IPS DF 6.9 (cell line): ENCODE measurements at regions not wholly inside any gene's neighbourhood (a gene's known extent, or its start where the extent isn't known, plus 50 kb on each side); places are given as distances from the start of the nearest gene placed in this dataset.
A peak's percentile ranks its signal among the peaks of the same experiment; 100 is the strongest.

Experiments used
- DNase-seq: peaks from one replicate; pipeline ENCODE4 v3.0.0-alpha.2; 2013; ENCODE audit warnings: low read depth, low spot score
- H3K27ac ChIP-seq: one replicate; pipeline ENCODE4 v1.5.1; 2013; ENCODE audit warnings: low read length, control low read depth
- H3K27me3 ChIP-seq: 2 replicates; pipeline ENCODE4 v1.6.1; 2013; ENCODE audit warnings: mild to moderate bottlenecking, low read length; ENCODE audit not compliant: control insufficient read depth, insufficient read depth
- H3K36me3 ChIP-seq: 2 replicates; pipeline ENCODE4 v1.6.1; 2013; ENCODE audit warnings: low read length; ENCODE audit not compliant: control insufficient read depth, insufficient read depth
- H3K4me1 ChIP-seq: 2 replicates; pipeline ENCODE4 v1.6.1; 2013; ENCODE audit warnings: low read length; ENCODE audit not compliant: control insufficient read depth, insufficient read depth
- H3K4me3 ChIP-seq: 2 replicates; pipeline ENCODE4 v1.5.1; 2013; ENCODE audit warnings: mild to moderate bottlenecking, low read length
- H3K9me3 ChIP-seq: 2 replicates; pipeline ENCODE4 v1.6.1; 2013; ENCODE audit warnings: low read length, inconsistent platforms; ENCODE audit not compliant: control insufficient read depth, insufficient read depth
- WGBS: extraction: QIAGEN DNeasy Blood & Tissue Kit; methylation state at CpG from one replicate; pipeline ENCODE4 v1.1.7; 2013; ENCODE audit warnings: mixed read lengths, missing lambda C conversion rate; ENCODE audit not compliant: insufficient read length, insufficient coverage; 5-methylcytosine and 5-hydroxymethylcytosine counted together

GRCh38 chr21:27423906-27424595 is 457.2 kb upstream of the ADAMTS5 start:
- Histone ChIP-seq H3K4me1 (no peaks in the 10 kb centered on the region), H3K9me3 (no peaks in the 10 kb centered on the region), H3K27me3 (no peaks in the 10 kb centered on the region), H3K27ac (no peak overlapping the region), H3K36me3 (no peaks in the 10 kb centered on the region), H3K4me3 (no peak overlapping the region)
- peak; percentile 61 for DNase-seq
- WGBS: no CpG with 5 or more reads among the region's 4 CpGs

- no peaks in the 10 kb centered on the region for H3K27me3 ChIP-seq
- H3K9me3 ChIP-seq: no peaks in the 10 kb centered on the region
- WGBS: no CpG with 5 or more reads among the region's 4 CpGs
- no peak overlapping the region for H3K4me3 ChIP-seq
- no peak overlapping the region for H3K27ac ChIP-seq
- no peaks in the 10 kb centered on the region for H3K36me3 ChIP-seq
- no peaks in the 10 kb centered on the region for H3K4me1 ChIP-seq
- DNase-seq: no peak
Observed at GRCh38 chr21:27423038-27423437, 456.1 kb upstream of the ADAMTS5 start.

DNA sequence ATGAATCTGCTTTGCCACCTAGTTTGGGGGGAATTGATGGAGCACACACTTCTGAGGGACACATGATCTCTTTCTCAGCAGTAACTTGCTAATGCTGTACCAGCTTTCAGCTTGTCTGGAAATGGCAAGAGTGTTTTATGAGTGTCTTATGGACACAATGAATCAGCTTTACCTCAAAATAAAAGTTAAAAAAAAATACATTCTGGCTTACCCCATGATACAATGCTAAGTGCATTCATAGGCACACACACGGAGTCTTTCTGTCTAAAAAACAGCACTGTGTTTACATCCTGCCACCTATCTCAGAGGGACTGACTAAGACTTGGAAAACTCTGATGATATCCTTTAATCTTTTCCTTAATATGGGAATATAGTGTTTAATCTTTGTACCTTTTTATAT is 455.5 kb upstream of the ADAMTS5 start:
- DNase-seq: no peak
- Histone ChIP-seq H3K27ac (no peak overlapping the region), H3K36me3 (no peaks in the 10 kb centered on the region), H3K27me3 (no peaks in the 10 kb centered on the region), H3K9me3 (no peaks in the 10 kb centered on the region), H3K4me1 (no peaks in the 10 kb centered on the region), H3K4me3 (no peak overlapping the region)
- WGBS: no CpG with 5 or more reads among the region's 1 CpG

- Histone ChIP-seq H3K9me3 (no peaks in the 10 kb centered on the region), H3K27ac (no peak overlapping the region), H3K4me1 (no peaks in the 10 kb centered on the region), H3K4me3 (no peak overlapping the region), H3K27me3 (no peaks in the 10 kb centered on the region), H3K36me3 (no peaks in the 10 kb centered on the region)
- DNase-seq: no peak
- no CpG with 5 or more reads among the region's 3 CpGs for WGBS
Observed at GRCh38 chr21:27421654-27422053, 454.8 kb upstream of the ADAMTS5 start.

DNA sequence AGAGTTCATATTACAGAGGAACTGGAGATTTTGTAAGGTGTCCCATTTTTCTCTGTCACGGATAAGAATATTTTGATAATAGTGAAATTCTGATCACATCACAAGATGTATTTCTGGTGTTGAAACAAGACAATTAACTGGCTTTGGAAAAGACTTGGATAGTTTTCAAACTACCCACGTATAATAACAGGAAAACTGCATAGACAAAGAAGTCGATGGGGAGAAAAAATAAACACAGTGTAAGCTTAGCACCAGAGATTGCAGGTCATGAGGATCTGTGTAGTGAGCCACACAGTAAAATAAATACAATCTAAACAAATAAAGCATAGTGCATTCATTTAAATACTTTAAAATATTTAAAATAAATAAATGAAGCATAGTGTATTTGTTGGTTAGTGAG is 452.3 kb upstream of the ADAMTS5 start:
- Histone ChIP-seq H3K36me3 (no peaks in the 10 kb centered on the region), H3K27ac (no peak overlapping the region), H3K27me3 (no peaks in the 10 kb centered on the region), H3K9me3 (no peaks in the 10 kb centered on the region), H3K4me1 (no peaks in the 10 kb centered on the region), H3K4me3 (no peak overlapping the region)
- no peak for DNase-seq
- no CpG with 5 or more reads among the region's 3 CpGs for WGBS

DNA sequence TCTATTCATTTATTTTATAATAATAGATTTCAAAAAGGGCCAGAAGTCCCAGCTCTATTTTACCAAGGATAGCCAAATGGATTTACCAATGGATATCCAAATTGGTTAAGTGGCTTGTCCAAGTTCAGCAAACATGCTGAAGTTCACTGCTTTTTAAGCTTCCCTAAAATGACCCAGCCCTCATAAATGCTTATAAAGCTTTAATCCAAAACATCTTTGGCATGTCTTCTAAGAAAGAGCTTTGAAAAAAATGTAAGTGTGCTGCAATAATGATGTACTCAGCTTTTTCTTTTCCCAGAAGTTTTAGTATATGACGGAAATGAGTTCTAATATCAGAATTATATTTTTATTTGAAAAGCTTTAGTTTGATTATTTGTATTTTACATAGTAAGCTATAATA is 451.5 kb upstream of the ADAMTS5 start:
- DNase-seq: no peak
- H3K36me3 ChIP-seq: no peaks in the 10 kb centered on the region
- no peaks in the 10 kb centered on the region for H3K27me3 ChIP-seq
- no peak overlapping the region for H3K27ac ChIP-seq
- WGBS: no CpG with 5 or more reads among the region's 1 CpG
- no peak overlapping the region for H3K4me3 ChIP-seq
- no peaks in the 10 kb centered on the region for H3K9me3 ChIP-seq
- no peaks in the 10 kb centered on the region for H3K4me1 ChIP-seq

DNA sequence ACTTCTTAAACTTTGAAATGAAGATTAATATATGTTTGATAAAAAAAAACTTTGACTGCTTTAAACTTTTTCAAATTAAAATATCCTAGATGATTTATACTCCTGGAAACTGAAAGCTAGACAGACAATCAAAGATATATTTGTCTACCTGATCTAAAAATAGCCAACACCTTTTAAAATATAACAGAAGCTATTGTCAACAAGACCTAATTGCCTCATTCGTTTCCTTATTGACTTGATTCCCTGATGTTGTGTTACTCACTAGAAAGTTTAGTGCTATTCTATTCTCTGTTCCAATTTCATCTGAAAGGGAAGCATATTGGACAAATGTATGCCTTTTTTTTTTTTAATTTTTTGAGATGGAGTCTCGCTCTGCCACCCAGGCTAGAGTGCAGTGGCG is 445.6 kb upstream of the ADAMTS5 start:
- Histone ChIP-seq H3K27ac (no peak overlapping the region), H3K4me3 (no peak overlapping the region), H3K36me3 (no peaks in the 10 kb centered on the region), H3K9me3 (no peaks in the 10 kb centered on the region), H3K4me1 (no peaks in the 10 kb centered on the region), H3K27me3 (no peaks in the 10 kb centered on the region)
- DNase-seq: no peak
- no CpG with 5 or more reads among the region's 3 CpGs for WGBS

GRCh38 chr21:27408826-27409225 is 441.9 kb upstream of the ADAMTS5 start:
- H3K36me3 ChIP-seq: no peaks in the 10 kb centered on the region
- no CpG with 5 or more reads among the region's 2 CpGs for WGBS

GRCh38 chr21:27407271-27407670 is 440.4 kb upstream of the ADAMTS5 start:
- no peaks in the 10 kb centered on the region for H3K27me3 ChIP-seq
- no peak overlapping the region for H3K27ac ChIP-seq
- H3K36me3 ChIP-seq: no peaks in the 10 kb centered on the region
- no peak overlapping the region for H3K4me3 ChIP-seq
- no CpG with 5 or more reads among the region's 5 CpGs for WGBS
- no peaks in the 10 kb centered on the region for H3K9me3 ChIP-seq
- no peaks in the 10 kb centered on the region for H3K4me1 ChIP-seq
- DNase-seq: no peak

More at GRCh38 chr21:27408826-27409225, 441.9 kb upstream of the ADAMTS5 start:
- H3K4me3 ChIP-seq: no peak overlapping the region
- no peaks in the 10 kb centered on the region for H3K9me3 ChIP-seq
- no peak for DNase-seq
- H3K27me3 ChIP-seq: no peaks in the 10 kb centered on the region
- H3K27ac ChIP-seq: no peak overlapping the region
- H3K4me1 ChIP-seq: no peaks in the 10 kb centered on the region

- no peak for DNase-seq
- no peaks in the 10 kb centered on the region for H3K36me3 ChIP-seq
- WGBS: no CpG with 5 or more reads among the region's 3 CpGs
Observed at GRCh38 chr21:27406300-27407009, 439.6 kb upstream of the ADAMTS5 start.

DNA sequence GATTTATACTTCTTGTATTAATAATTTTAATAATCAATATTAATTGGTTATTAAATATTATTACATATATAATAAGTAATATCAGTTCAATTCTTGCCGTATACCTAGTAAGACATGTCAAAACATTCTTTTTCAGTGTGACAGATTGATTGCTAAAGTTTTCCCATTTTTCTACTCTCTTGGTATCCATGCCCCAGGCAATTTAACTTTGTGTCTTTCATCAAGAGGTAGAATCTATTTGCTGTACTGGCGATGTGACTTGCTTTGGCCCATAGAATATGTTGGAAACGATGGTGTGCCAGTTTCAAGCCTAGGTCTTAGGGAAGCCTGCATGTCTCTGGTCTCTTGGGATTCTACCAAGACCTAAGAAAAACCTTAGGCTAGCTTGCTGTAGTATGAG is 436.1 kb upstream of the ADAMTS5 start:
- H3K4me1 ChIP-seq: no peaks in the 10 kb centered on the region
- H3K4me3 ChIP-seq: no peak overlapping the region
- H3K9me3 ChIP-seq: no peaks in the 10 kb centered on the region
- no CpG with 5 or more reads among the region's 3 CpGs for WGBS
- no peaks in the 10 kb centered on the region for H3K36me3 ChIP-seq
- DNase-seq: no peak
- H3K27ac ChIP-seq: no peak overlapping the region
- H3K27me3 ChIP-seq: no peaks in the 10 kb centered on the region

More at GRCh38 chr21:27406300-27407009, 439.6 kb upstream of the ADAMTS5 start:
- Histone ChIP-seq H3K27me3 (no peaks in the 10 kb centered on the region), H3K27ac (no peak overlapping the region), H3K4me1 (no peaks in the 10 kb centered on the region), H3K4me3 (no peak overlapping the region), H3K9me3 (no peaks in the 10 kb centered on the region)
